ENCODE measurements at regions not wholly inside any gene's neighbourhood (a gene's known extent, or its start where the extent isn't known, plus 50 kb on each side); places are given as distances from the start of the nearest gene placed in this dataset.

DNA sequence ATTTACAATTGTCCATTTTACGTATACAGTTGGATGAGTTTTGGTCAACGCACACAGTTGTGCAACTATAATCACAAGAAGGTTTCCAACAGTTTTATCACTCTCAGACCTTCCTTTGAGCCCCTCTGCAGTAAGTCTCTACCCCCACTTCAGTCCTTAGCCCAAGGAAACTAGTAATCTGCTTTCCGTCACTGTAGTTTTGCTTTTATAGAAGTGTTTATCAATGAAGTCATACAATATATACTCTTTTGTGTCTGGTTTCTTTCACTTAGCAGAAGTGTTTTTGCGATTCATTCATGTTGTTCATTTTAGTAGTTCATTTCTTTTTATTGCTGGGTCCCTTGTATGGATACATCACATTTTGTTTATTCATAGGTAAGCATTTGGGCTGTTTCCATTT lies 92.9 kb upstream of the PIP4K2A start:
- no peak for TF ChIP-seq POLR2A (IDR thresholded peaks at IDR 0.05)
- TF ChIP-seq CTCF (IDR thresholded peaks at IDR 0.05): no peak
